HTR-8/SVneo (cell line): ENCODE measurements at regions not wholly inside any gene's neighbourhood (a gene's known extent, or its start where the extent isn't known, plus 50 kb on each side); places are given as distances from the start of the nearest gene placed in this dataset.

Source experiments
- DNase-seq: peaks from one replicate; pipeline ENCODE4 v3.0.0; 2011; ENCODE audit warnings: low spot score, mixed read lengths; ENCODE audit not compliant: insufficient read length
- FAIRE-seq: peaks from 2 replicates; lab custom pipeline; 2011; peaks lifted over from hg19 to GRCh38; lab: Jason Lieb, UNC

DNA sequence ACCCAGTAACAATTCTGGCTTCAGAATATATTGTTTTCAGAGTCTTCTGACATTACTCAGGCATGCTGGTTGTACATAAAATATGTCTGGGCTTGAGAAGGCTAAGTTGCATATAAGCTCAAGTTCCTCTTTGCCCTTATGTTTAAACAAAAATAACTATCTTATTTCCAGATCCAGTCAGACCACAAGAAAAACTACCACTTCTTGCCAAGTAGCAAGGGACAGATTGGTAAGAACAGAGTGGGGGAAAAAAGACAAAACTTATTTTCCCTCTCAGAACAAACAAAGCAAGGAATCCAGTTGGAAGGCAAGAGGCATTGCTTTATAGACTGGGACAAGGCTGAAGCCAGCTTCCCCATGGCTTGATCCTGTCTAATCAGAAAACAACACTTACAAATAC is 1036.7 kb upstream of the CELF4 start:
- no peak for DNase-seq
- FAIRE-seq, result no peak

DNA sequence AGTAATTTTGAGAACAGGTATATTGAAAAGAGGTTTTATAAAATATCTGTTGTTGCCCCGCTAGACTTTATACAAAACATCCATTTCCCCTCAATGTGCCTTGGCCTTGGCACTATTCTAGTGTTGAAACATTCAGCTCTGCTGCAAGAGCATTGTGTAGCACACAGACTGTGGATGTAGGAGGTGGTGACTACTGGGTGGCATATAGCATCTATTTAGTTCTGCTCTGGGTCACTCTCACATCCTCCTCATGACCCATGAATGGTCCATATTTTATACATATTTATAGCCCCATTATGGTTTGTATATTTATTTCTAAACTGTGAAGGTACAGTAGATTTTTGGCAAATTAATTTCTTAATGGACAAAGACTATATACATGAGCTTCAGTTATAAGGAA is 1022.0 kb upstream of the CELF4 start:
- DNase-seq, result no peak
- no peak for FAIRE-seq

DNA sequence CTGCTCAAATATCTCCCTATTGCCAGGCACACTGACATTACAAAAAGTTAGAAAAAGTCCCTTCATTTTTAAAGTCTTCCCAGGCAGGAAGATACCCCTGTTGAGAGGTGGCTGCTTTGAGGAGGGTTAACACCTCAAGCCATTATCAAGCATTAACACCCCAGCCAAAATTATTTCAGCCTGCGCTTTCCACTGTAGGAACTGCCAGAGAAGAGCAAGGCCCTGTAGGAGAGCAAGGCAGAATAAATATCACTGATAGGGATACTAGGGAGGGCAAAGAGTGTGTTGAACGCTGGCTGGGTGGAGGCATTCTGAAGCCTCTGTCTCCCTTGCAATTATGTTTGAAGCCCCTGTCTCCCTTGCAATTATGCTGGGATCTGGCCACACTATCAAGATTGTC is 1020.7 kb upstream of the CELF4 start:
- no peak for DNase-seq
- no peak for FAIRE-seq

DNA sequence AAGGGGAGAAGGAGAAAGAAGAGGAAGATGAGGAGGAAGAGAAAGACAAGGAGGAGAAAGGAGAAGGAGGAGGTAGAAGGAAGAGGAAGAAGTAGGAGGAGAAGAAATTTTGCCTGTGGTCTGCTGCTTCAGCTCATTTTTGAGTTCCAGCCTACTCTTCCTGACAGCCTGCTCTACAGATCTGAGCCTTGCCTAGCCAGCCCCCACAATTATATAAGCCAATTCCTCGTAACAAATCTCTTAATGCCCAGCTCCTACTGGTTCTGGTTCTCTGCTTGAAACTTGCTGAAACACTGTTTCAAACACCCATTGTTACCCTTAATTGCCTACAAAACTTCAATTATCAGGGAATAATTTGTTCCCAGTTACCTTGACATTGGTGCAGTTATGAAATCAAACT is 1014.2 kb upstream of the CELF4 start:
- FAIRE-seq (no peak), DNase-seq (no peak)

DNA sequence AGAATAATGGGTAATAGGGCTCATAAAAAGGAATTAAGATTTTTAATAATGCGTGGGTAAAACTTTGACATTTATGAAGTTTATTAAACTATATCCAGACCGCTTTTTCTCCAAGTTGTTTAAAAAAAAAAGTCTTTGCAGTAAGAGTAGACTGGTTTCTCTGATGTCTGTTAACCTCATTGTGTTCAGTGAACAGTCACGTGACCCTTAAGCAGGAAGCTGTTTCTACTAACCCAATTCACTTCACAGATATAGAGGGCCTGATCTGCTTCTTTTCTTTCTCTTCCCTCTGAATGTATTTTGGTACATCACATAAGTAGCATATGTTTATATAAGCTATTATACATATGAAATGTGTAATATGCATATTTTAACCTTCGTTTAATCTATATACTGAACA is 1011.3 kb upstream of the CELF4 start:
- DNase-seq, result no peak
- FAIRE-seq, result no peak

DNA sequence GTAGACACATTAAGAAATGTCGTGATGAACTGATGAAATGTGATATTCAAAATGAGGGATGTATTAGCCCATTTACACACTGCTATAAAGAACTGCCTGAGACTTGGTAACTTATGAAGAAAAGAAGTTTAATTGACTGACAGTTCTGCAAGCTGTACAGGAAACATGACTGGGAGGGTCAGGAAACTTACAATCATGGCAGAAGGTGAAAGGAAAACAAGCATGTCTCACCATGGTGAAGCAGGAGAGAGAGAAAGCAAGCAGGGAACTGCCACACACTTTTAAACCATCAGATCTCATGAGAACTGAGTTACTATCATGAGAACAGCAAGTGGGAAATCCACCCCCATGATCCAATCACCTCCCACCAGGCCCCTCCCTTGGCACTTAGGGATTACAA is 1010.8 kb upstream of the CELF4 start:
- DNase-seq, result no peak
- no peak for FAIRE-seq

DNA sequence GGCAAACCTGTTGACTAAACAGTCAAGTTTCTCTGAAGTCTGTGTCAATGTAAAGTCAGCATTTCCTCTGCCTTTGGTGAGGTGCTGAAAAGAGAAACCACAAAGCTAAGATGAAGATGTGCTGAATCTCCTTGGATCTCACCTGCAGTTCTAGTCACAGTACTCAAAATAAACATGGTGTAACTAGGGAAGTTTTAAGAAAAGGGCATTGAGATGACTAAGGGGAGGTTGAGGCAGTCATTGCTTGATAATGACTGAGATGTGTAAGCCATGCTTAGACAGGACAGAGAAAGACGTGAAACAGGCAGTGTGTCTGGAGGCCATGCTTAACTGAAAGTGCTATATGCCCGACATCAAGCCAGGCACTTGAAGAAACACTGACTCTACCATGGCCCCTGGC is 1010.0 kb upstream of the CELF4 start:
- FAIRE-seq (no peak), DNase-seq (no peak)

DNA sequence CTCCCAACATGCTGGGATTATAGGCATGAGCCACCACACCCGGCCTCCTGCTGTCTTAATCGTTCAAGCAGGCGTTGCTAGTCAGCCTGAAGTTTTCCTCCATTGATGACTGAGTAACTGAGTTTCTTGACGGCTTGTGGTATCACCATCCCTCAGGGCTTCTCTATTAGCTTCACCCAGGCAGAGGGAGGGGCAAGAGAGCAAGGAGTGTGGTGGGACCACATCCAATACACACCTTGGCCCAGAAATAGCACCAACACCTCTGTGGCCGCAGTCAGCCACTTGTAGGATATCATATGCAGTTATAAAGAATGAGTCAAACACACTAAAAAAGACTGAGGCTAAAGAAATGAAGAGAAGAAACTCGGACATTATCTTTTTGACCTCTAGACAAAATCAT is 1009.4 kb upstream of the CELF4 start:
- DNase-seq (no peak), FAIRE-seq (no peak)

DNA sequence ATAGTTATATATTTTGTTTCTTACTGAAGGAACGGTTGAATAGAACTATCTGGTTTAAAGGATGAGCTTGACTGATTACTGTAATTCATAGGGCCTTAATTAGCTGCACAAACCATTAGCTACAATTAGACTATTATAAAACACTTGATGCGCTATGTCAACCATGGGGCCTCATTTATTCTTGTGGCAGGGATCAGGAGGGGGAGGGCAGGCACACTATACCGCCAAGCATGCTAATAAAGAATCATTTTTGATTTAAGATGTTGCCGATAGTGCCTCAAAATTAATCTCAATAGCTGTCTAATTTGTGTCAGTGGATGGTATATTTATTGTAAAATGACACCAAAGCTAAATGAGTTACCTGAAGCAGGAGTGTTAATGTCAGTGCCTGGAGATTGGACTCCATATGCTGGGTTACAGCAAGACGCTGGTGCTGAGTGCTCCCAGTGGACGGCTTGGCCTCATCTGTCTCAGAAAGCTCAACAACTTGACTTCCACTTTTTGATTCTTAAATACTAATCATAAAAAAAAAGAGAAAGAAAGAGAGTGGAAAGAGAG is 1007.0 kb upstream of the CELF4 start:
- FAIRE-seq (no peak), DNase-seq (no peak)

DNA sequence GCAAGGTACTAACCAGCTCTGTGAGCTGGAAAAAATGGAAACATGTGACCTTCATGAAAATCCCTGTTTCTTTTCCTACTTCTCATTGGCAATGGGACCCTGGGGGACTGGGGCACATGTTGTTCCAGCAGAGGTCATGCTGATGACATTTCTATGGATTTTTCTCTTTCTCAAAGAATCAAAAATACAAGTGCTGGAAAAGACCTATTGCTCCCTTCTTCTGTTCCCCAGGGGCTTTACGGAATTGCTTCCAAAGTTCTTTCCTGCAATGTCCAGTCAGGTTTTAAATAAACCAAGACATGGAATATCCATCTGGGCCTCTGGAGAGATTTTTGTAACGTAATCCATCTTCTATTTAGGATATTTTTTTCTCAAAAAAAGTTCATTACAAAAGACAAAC is 1006.1 kb upstream of the CELF4 start:
- DNase-seq (no peak), FAIRE-seq (no peak)

DNA sequence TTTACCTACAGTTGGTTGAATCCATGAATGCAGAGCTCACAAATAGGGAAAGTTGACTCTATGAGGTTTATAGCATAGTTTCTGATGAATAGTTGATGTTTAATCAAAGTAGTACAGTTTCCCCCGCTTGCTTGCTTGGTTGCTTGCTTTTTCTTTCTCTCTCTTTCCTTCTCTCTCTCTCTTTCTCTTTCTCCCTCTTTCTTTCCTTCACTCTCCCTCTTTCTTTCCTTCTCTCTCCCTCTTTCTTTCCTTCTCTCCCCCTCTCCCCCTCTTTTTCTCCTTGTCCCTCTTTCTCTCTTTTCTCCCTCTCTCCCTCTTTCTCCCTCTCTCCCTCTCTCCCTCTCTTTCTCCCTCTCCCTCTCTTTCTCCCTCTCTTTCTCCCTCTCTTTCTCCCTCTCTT is 999.9 kb upstream of the CELF4 start:
- FAIRE-seq (no peak), DNase-seq (no peak)

DNA sequence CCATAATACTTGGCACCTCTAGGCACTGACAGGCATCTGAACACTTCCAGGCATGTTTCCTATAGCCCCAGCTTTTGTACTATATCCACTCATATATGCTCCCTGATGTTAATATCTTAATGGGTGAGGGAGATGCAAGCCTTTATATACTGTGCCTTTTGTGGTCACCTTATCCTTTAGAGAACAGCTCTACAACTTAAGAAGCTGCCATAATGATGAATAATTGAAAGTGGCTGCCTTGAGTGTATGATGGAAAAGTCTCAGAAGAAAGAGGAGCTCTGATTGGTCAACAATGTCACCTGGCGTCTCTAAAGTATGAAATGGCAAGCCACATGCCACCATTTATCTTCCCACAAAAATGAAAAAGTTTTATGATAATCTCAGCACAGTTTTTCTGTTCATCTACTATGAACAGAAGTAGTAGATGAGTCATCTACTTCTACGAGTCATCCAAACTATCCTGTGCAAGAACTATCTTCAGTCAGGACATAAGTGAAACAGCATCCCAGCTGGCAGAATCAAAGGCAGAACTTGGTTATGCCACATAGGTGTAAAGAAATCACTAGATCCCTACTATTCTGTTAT is 997.9 kb upstream of the CELF4 start:
- DNase-seq (no peak), FAIRE-seq (no peak)

DNA sequence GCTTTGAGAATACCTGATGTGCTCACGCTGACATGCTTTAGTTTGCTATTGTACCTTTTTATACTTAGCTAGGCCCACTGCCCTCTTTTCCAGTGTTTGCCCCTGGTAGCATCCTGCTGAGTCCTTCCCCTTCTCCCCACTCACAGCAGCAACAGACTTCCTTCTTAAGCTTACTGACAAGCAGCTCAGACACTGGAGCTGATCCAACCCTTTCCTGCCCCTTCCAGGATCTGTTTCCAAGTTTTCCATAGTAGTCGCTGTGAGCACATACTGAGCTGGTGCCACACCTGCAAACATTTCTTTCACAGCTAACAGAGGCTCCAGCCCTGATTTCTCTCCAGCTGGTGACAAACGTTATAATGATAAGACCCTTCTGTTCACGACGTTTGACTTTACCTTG is 991.4 kb upstream of the CELF4 start:
- no peak for FAIRE-seq
- DNase-seq, result no peak

DNA sequence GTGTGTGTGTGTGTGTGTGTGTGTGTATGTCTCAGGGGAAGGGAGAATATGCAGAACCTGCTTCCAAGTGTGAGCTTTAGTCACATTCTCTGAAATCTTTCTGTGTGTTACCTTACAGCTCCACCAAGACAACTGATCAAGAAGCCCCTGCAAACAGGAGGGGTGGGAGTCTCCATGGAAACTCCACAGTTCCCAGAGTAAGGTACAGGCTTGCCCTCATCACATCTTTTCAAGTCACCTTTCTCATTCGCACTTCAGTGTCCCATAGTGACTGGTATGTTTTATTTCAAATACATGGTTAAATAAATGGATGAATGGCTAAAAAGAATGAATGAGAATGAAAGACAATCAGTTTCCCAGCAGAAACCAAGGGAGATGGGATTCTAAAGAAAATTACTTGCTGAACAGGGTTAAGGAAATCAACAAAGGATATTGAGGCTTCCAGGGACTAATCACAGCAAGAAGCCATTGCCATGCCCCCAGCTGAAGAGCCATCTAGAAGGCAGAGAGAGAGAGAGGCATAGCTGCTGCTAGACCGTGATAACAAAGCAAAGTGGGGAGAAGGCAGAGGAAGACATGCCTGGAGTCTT is 987.2 kb upstream of the CELF4 start:
- no peak for FAIRE-seq
- DNase-seq, result no peak

DNA sequence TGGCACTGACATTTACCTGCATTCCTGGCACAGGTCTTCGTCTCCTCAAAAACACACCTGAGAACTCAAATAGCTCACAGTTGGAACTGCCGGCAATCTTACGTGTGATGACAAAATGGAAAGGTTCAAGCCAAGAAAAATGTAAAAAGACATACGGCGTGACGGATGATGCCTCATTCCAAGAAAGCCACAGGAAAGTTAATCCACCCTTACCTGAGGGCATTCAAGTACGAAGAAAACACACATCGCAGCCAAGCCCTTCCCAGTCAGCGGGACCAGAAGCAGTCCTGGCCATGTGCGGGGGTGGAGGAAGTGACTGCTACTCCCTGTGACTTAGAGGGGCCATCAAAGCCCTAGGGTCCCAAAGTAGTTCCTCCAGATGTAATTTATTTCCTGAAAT is 986.3 kb upstream of the CELF4 start:
- no peak for DNase-seq
- no peak for FAIRE-seq

DNA sequence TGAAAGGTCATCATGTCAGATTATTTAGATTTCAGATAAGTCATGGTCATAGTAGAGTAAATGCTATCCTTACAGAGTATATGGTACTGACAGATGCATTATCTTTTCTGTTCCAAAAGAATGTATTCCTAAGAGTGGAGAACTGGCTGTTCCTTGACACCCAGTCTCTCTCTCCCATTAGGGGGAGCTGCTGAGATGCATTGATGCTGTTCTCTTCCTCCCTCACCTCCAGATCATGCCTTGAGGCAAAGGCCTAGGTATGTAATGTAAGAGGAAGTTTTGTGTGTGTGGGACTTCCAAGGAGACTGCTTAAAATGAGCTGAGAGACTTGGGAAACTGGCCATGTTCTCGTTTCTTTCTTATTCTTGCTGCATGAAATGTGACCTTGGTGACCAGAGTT is 979.5 kb upstream of the CELF4 start:
- no peak for DNase-seq
- no peak for FAIRE-seq

DNA sequence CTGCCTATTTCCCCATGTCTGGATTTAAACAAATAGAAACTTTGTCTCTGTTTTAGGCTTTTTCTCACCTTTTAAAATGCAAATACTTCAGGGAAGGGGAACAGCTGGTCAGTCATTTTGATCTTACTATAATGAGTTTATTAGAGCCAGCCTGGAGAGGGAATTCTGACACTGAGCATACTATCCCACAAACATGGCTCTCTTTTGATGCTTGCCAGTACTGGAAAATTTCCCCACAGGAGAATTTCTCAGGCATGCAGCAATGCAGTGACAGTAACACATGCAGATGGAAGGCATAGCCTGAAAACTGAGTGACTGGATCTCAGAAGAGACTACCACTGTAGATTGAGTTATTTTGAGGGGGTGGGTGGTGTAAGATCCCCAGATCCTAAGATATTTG is 974.3 kb upstream of the CELF4 start:
- no peak for FAIRE-seq
- DNase-seq, result no peak

DNA sequence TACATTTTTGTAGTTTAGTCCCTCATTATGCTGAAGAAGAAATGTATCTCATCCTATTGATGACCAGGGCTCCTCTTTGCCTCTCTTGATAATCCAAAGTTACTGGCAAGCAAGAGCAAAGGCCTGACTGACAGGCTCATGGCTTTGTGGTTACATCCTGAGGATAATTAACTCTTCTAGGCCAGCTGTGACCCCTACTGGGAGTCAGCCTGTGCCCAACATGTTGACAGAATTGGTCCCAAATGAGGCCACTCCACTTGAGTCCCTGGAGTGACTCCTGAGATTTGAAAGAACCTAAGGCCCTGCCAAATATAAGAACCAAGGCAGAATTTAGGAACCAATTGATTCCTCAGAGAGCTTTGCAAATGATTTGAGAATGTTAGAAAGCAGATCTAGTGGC is 973.8 kb upstream of the CELF4 start:
- FAIRE-seq, result no peak
- DNase-seq, result no peak

DNA sequence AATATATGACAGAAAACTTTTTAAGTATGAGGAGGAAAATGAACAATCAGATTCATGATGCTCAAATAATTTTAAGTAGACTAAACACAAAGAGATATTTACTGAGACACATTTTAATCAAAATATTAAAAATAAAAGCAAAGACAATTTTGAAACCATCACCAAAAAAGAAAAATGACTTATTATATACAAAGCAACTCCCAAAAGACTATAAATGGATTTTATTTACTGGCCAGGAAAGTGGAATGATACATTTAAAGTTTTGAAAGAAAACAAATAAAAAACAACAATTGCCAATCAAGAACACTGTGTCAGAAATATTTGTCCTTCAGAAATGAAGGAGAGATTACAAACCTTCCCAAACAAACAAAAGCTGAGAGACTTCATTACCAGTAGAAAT is 968.5 kb upstream of the CELF4 start:
- FAIRE-seq (no peak), DNase-seq (no peak)

DNA sequence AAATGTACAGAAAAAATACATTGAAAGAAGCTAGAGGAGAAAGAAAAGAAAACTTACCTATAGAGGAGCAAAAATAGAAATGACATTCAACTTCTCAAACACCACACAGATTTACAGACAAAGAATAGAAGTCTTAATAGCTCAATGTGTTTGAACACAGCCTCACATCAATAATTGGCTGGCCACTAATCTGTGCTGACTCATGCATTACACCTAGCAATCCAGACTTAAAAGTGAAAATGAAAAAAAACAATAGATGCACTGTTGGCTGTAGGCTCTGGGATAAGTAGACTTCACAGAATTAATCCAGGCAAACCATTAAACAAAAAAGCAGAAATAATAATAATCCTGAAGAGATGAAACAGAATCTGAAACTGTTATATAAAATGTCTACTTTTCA is 961.3 kb upstream of the CELF4 start:
- FAIRE-seq (no peak), DNase-seq (no peak)

DNA sequence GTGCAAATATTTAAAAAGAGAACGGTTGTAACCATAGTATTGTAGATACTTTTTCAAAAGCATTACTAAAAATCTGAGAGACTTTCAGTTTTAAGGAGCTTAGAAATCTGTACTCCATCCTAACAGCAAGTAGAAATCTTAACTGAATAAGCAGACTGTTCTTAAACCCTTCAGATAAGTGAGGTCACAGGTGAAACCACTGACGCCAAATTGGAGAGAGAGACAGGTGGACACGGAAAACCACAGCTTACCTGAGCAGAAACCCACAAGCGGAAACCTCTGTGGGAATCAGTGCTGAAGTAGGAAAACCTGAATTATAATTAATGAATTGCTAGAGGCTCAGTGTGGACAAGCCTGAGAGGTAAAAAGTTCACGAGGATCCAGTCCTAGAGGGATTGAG is 959.4 kb upstream of the CELF4 start:
- DNase-seq, result no peak
- FAIRE-seq, result no peak

DNA sequence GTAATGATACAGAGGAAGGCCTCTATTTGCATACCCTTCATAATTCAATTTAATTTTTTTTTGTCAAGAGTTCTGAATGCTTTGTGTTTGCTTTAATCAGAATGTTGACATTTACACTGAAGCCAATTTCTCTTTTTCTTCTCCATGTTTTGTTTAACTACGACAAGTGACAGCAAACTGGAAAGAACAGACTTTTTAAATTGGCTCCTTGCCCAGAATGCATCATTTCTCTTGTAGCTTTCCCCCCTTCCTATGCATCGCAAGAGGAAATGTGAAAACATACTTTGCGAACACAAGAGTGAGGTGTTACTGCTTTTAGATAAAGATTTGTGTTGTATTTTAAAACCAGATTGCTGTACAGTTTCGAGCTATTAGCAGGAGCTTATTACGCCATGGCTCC is 955.2 kb upstream of the CELF4 start:
- no peak for FAIRE-seq
- no peak for DNase-seq
